Colonic mucosa (tissue), 4 donors: ENCODE measurements at regions not wholly inside any gene's neighbourhood (a gene's known extent, or its start where the extent isn't known, plus 50 kb on each side); places are given as distances from the start of the nearest gene placed in this dataset.

Experiments
- DNase-seq: peaks from one replicate; pipeline ENCODE4 v3.0.0-alpha.2; 2020
- H3K27ac ChIP-seq: fragments of 200-600 bp; one replicate; pipeline ENCODE4 v1.8.0; 2021
- H3K27me3 ChIP-seq: fragments of 200-600 bp; one replicate; pipeline ENCODE4 v1.8.0; 2021
- H3K36me3 ChIP-seq: fragments of 200-600 bp; one replicate; pipeline ENCODE4 v1.8.0; 2021
- H3K4me1 ChIP-seq: fragments of 200-600 bp; one replicate; pipeline ENCODE4 v1.8.0; 2021; ENCODE audit warnings: mild to moderate bottlenecking
- H3K4me3 ChIP-seq: fragments of 200-600 bp; one replicate; pipeline ENCODE4 v1.8.0; 2021
- H3K9ac ChIP-seq, 2 donors: one replicate each; pipeline ENCODE4 v1.7.0; 2013; ENCODE audit warnings: control low read depth in 2 of 2, low read depth in 2 of 2, low read length in 2 of 2
- H3K9me3 ChIP-seq: fragments of 200-600 bp; one replicate; pipeline ENCODE4 v1.8.0; 2021
- intact Hi-C: fragments of 100-400 bp; cut with DNase I; formaldehyde crosslinking; loops from one replicate; pipeline ENCODE4 v1.14.1; 2022
- TF ChIP-seq, protein P1 (sequence below): fragments of 200-600 bp; IDR thresholded peaks from one replicate; pipeline ENCODE4 v1.8.0; 2022; ENCODE audit warnings: antibody characterized with exemption, mild to moderate bottlenecking
- donor health status: healthy.
- donor health status: DM: no; HTN: no; CAD: no.
- donor health status: DM: no; HTN: no; CAD: no.

DNA sequence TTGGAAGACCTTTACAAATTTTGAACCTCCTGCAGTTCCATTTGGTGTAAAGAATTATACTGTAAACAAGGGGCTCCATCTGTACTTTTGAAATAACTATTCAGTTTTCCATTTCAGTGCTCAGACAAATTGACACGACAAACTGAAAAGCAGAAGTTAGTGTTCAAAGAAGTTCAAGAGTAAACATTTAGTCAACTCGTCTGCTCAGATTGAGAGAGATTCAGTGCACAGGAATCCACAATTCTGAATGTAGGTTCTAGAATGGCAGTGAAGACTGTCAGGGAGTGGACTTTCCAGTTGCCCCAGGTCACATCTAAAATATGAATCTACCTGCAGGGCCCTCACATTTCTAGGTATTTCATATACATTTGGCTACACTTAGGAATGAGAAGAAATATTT is 322.3 kb upstream of the TCF4 start:
- H3K9ac ChIP-seq = no peak overlapping the region
- TF ChIP-seq, protein P1, sequence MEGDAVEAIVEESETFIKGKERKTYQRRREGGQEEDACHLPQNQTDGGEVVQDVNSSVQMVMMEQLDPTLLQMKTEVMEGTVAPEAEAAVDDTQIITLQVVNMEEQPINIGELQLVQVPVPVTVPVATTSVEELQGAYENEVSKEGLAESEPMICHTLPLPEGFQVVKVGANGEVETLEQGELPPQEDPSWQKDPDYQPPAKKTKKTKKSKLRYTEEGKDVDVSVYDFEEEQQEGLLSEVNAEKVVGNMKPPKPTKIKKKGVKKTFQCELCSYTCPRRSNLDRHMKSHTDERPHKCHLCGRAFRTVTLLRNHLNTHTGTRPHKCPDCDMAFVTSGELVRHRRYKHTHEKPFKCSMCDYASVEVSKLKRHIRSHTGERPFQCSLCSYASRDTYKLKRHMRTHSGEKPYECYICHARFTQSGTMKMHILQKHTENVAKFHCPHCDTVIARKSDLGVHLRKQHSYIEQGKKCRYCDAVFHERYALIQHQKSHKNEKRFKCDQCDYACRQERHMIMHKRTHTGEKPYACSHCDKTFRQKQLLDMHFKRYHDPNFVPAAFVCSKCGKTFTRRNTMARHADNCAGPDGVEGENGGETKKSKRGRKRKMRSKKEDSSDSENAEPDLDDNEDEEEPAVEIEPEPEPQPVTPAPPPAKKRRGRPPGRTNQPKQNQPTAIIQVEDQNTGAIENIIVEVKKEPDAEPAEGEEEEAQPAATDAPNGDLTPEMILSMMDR = no peak
- H3K4me3 ChIP-seq = no peak overlapping the region
- H3K36me3 ChIP-seq = no peaks in the 10 kb centered on the region
- intact Hi-C loops = no loop called here
- no peak overlapping the region for H3K27ac ChIP-seq
- H3K27me3 ChIP-seq = no peaks in the 10 kb centered on the region
- H3K9me3 ChIP-seq = no peaks in the 10 kb centered on the region
- no peak for DNase-seq
- no peaks in the 10 kb centered on the region for H3K4me1 ChIP-seq

DNA sequence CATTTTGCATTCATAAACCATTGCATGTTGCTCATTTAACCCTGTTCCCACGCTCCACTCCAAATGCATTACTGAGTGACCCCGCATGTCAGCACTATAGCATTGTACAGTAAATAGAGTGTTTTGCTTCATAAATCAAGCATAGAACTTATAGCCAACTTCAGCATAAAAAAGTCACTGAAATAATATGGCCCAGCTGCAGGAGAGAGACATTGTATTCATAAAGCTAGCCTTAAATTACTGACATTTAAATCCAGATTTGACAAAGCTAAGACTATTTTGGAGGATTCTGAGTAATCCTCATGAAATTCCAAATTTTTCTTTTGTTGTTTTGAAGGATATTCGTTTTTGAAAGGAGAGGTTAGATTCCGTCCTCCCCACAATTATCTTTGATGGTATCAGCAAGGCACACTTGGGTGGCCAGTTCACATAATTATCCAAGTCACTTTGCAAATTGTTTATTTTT is 320.9 kb upstream of the TCF4 start:
- Histone ChIP-seq H3K9me3 (no peaks in the 10 kb centered on the region), H3K4me3 (no peak overlapping the region), H3K9ac (no peak overlapping the region), H3K4me1 (no peaks in the 10 kb centered on the region), H3K36me3 (no peaks in the 10 kb centered on the region), H3K27ac (no peak overlapping the region), H3K27me3 (no peaks in the 10 kb centered on the region)
- DNase-seq = no peak
- intact Hi-C loops = no loop called here
- TF ChIP-seq, protein P1 = no peak

GRCh38 chr18:55907453-55908175 is 319.6 kb upstream of the TCF4 start:
- DNase-seq = no peak
- H3K4me3 ChIP-seq = no peak overlapping the region
- TF ChIP-seq, protein P1 = no peak

DNA sequence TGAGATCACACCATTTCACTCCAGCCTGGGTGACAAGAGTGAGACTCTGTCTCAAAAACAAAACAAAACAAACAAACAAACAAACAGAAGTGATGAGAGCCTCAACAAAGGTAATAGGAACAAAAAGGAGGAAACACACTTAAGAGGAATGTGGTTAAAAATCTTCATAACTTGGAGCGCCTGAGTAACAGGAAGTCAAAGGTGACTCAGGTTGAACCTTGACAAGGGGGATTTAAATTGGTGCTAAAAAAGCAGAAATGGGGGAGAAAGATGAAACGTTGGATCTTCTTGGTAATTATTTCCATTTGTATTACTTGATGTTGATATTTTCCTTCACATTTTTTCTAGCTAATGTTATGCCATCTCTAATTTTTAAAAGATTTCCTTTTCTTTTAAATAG is 318.5 kb upstream of the TCF4 start:
- H3K4me1 ChIP-seq = no peaks in the 10 kb centered on the region
- no peaks in the 10 kb centered on the region for H3K36me3 ChIP-seq
- intact Hi-C loops = no loop called here
- no peaks in the 10 kb centered on the region for H3K9me3 ChIP-seq
- TF ChIP-seq, protein P1 = no peak
- H3K27me3 ChIP-seq = no peaks in the 10 kb centered on the region
- no peak overlapping the region for H3K27ac ChIP-seq
- DNase-seq = no peak
- no peak overlapping the region for H3K9ac ChIP-seq
- no peak overlapping the region for H3K4me3 ChIP-seq

More at GRCh38 chr18:55907453-55908175, 319.6 kb upstream of the TCF4 start:
- Histone ChIP-seq H3K9ac (no peak overlapping the region), H3K27me3 (no peaks in the 10 kb centered on the region), H3K27ac (no peak overlapping the region), H3K9me3 (no peaks in the 10 kb centered on the region), H3K4me1 (no peaks in the 10 kb centered on the region), H3K36me3 (no peaks in the 10 kb centered on the region)
- intact Hi-C loops = no loop called here

- Histone ChIP-seq H3K4me3 (no peak overlapping the region), H3K9ac (no peak overlapping the region), H3K27me3 (no peaks in the 10 kb centered on the region), H3K4me1 (no peaks in the 10 kb centered on the region), H3K9me3 (no peaks in the 10 kb centered on the region), H3K27ac (no peak overlapping the region), H3K36me3 (no peaks in the 10 kb centered on the region)
- intact Hi-C loops = no loop called here
- DNase-seq = no peak
- TF ChIP-seq, protein P1 = no peak
Measured at GRCh38 chr18:55903911-55904310, 315.9 kb upstream of the TCF4 start.
